Nephron (organoid): ENCODE measurements at regions not wholly inside any gene's neighbourhood (a gene's known extent, or its start where the extent isn't known, plus 50 kb on each side); places are given as distances from the start of the nearest gene placed in this dataset.
A peak's percentile ranks its signal among the peaks of the same experiment; 100 is the strongest.

Experiments used
- H3K27ac Mint-ChIP-seq, 3 experiments: 2 replicates each; pipeline ENCODE4 v1.8.0; 2020; ENCODE audit warnings: mixed read lengths in 3 of 3, mild to moderate bottlenecking in 2 of 3, moderate library complexity in 1 of 3
- H3K27me3 Mint-ChIP-seq: 2 replicates; pipeline ENCODE4 v1.8.0; 2021; ENCODE audit warnings: low read depth, mild to moderate bottlenecking, moderate library complexity, mixed read lengths
- H3K36me3 Mint-ChIP-seq: 2 replicates; pipeline ENCODE4 v1.8.0; 2020; ENCODE audit warnings: low read depth, mixed read lengths
- H3K4me1 Mint-ChIP-seq: 2 replicates; pipeline ENCODE4 v1.8.0; 2020; ENCODE audit warnings: mixed read lengths
- H3K4me3 Mint-ChIP-seq, 3 experiments: 2 replicates each; pipeline ENCODE4 v1.8.0; 2020; ENCODE audit warnings: mild to moderate bottlenecking in 3 of 3, mixed read lengths in 3 of 3, moderate library complexity in 2 of 3
- H3K9me3 Mint-ChIP-seq: 2 replicates; pipeline ENCODE4 v1.8.0; 2020; ENCODE audit warnings: mixed read lengths
- TF ChIP-seq, protein P1 (sequence below), 3 experiments: fragments of 200-600 bp; sonication (generic); IDR thresholded peaks; one replicate each; pipeline ENCODE4 v1.5.0; 2021; ENCODE audit warnings: antibody characterized with exemption in 3 of 3; ENCODE audit not compliant: unreplicated experiment in 3 of 3

DNA sequence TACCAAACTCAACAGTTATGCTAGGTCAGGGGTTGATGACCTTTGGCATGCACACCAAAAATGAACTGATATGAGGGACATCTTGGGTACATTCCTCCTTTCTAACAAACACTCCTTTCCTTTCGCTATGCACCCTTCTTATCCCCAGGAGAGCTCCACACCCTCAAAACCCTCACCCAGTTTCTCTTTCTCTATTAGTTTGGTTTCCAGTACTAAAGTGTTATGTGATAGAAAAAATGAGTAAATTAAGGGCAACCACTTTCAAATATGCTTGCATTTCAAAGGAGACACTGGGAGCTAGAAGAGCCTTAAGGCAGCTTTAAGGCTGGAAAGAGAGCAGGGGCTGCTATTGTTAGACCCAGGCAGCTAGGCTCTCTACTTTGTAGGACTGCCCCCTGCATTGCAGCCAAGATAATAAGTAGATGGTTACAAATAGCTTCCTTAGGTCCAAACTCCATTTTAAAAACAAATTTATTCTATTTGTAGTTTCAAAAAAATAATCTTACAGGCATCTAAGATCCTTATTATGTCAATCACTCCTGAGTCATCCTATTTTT lies 244.3 kb downstream of the ZIC1 start:
- H3K27me3 Mint-ChIP-seq, result no peaks in the 10 kb centered on the region
- TF ChIP-seq, protein P1, sequence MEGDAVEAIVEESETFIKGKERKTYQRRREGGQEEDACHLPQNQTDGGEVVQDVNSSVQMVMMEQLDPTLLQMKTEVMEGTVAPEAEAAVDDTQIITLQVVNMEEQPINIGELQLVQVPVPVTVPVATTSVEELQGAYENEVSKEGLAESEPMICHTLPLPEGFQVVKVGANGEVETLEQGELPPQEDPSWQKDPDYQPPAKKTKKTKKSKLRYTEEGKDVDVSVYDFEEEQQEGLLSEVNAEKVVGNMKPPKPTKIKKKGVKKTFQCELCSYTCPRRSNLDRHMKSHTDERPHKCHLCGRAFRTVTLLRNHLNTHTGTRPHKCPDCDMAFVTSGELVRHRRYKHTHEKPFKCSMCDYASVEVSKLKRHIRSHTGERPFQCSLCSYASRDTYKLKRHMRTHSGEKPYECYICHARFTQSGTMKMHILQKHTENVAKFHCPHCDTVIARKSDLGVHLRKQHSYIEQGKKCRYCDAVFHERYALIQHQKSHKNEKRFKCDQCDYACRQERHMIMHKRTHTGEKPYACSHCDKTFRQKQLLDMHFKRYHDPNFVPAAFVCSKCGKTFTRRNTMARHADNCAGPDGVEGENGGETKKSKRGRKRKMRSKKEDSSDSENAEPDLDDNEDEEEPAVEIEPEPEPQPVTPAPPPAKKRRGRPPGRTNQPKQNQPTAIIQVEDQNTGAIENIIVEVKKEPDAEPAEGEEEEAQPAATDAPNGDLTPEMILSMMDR (IDR thresholded peaks at IDR 0.05; ENCODE audit: unreplicated experiment in 3 of 3), result no peak
- no peaks in the 10 kb centered on the region for H3K9me3 Mint-ChIP-seq
- no peak overlapping the region for H3K27ac Mint-ChIP-seq
- no peak overlapping the region for H3K4me3 Mint-ChIP-seq
- peaks cover 14% of the 10 kb centered on the region for H3K4me1 Mint-ChIP-seq
- no peaks in the 10 kb centered on the region for H3K36me3 Mint-ChIP-seq

DNA sequence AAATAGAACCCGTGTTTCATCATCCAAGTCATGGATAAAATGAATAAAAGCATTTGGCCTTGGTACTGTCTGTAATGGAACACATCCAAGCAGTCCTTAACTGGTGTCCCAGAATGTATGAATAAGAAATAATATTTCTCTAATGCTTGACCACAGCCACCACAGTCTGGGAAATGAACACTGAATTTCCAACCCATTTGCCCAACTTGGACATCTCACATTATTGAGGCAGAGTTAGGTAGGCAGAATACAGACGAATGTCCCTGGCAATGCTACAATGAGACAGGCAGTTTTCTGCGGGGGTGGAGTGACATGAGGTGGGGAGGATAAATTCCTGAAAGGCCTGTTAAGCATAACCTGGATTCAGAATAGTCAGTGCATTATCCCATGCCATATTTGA lies 245.7 kb downstream of the ZIC1 start:
- peaks cover 14% of the 10 kb centered on the region for H3K4me1 Mint-ChIP-seq
- H3K4me3 Mint-ChIP-seq, result no peak overlapping the region
- no peaks in the 10 kb centered on the region for H3K9me3 Mint-ChIP-seq
- H3K36me3 Mint-ChIP-seq, result no peaks in the 10 kb centered on the region
- TF ChIP-seq, protein P1 (IDR thresholded peaks at IDR 0.05; ENCODE audit: unreplicated experiment in 3 of 3), result no peak
- H3K27me3 Mint-ChIP-seq, result no peaks in the 10 kb centered on the region
- H3K27ac Mint-ChIP-seq, result no peak overlapping the region

GRCh38 chr3:147655236-147655635 lies 246.1 kb downstream of the ZIC1 start:
- TF ChIP-seq, protein P1 (IDR thresholded peaks at IDR 0.05; ENCODE audit: unreplicated experiment in 3 of 3), result no peak
- H3K9me3 Mint-ChIP-seq, result no peaks in the 10 kb centered on the region
- H3K4me1 Mint-ChIP-seq, result peaks cover 14% of the 10 kb centered on the region
- no peak overlapping the region for H3K4me3 Mint-ChIP-seq
- no peak overlapping the region for H3K27ac Mint-ChIP-seq
- no peaks in the 10 kb centered on the region for H3K27me3 Mint-ChIP-seq
- no peaks in the 10 kb centered on the region for H3K36me3 Mint-ChIP-seq

- Mint-ChIP-seq H3K9me3 (no peaks in the 10 kb centered on the region), H3K4me1 (peaks cover 14% of the 10 kb centered on the region), H3K27me3 (no peaks in the 10 kb centered on the region), H3K4me3 (no peak overlapping the region), H3K36me3 (no peaks in the 10 kb centered on the region), H3K27ac (no peak overlapping the region)
- TF ChIP-seq, protein P1 (IDR thresholded peaks at IDR 0.05; ENCODE audit: unreplicated experiment in 3 of 3), result no peak
Observed at GRCh38 chr3:147656023-147656422, 246.9 kb downstream of the ZIC1 start.

- Mint-ChIP-seq H3K4me1 (peaks cover 31% of the 10 kb centered on the region), H3K27ac (peak overlapping the region in 2 of 3 experiments; percentile 18 to 48), H3K36me3 (no peaks in the 10 kb centered on the region), H3K27me3 (no peaks in the 10 kb centered on the region), H3K4me3 (no peak overlapping the region), H3K9me3 (no peaks in the 10 kb centered on the region)
- TF ChIP-seq, protein P1 (IDR thresholded peaks at IDR 0.05; ENCODE audit: unreplicated experiment in 3 of 3), result no peak
Observed at GRCh38 chr3:147661916-147662315, 252.8 kb downstream of the ZIC1 start.

GRCh38 chr3:147662705-147663104 lies 253.5 kb downstream of the ZIC1 start:
- Mint-ChIP-seq H3K36me3 (no peaks in the 10 kb centered on the region), H3K4me1 (peaks cover 37% of the 10 kb centered on the region), H3K9me3 (no peaks in the 10 kb centered on the region), H3K27me3 (no peaks in the 10 kb centered on the region), H3K4me3 (no peak overlapping the region), H3K27ac (peak overlapping the region in 1 of 3 experiments; percentile 16)
- TF ChIP-seq, protein P1 (IDR thresholded peaks at IDR 0.05; ENCODE audit: unreplicated experiment in 3 of 3), result no peak
